Peyer's patch (tissue), 4 donors: ENCODE measurements at regions not wholly inside any gene's neighbourhood (a gene's known extent, or its start where the extent isn't known, plus 50 kb on each side); places are given as distances from the start of the nearest gene placed in this dataset.

Experiments
- POLR2A ChIP-seq, 2 donors: fragments of 450-650 bp; IDR thresholded peaks; one replicate each; pipeline ENCODE4 v1.5.1; 2017; ENCODE audit warnings: antibody characterized with exemption in 2 of 2, mild to moderate bottlenecking in 2 of 2, moderate library complexity in 2 of 2
- TF ChIP-seq, protein P1 (sequence below), 6 experiments: fragments of 450-650 bp in 4 of 6; fragments of 200-600 bp in 2 of 6; sonication (generic) in 1 of 6; IDR thresholded peaks; one replicate each; pipeline ENCODE4 v1.5.1; 2017 to 2019; ENCODE audit warnings: antibody characterized with exemption in 6 of 6, mild to moderate bottlenecking in 3 of 6, moderate library complexity in 1 of 6

DNA sequence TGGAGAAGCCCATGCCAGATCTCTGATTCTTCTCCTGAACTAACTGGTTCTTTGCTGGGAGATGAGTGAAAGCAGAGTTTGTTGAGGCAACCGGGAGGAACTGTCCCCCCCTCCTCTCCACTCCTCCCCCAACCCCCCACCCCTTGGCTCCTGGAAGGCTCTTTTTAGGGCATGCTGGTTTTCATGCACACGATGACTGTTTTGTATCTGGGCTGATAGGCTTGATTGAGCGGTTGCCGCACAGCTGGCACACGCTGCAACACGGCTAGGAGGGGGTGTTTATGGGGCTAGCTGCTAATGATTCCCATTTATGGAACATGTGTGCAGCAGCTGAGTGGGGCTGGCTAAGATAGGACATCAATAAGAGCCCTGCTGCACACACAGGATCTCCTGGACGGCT is 137.2 kb downstream of the SMIM20 start:
- TF ChIP-seq, protein P1, sequence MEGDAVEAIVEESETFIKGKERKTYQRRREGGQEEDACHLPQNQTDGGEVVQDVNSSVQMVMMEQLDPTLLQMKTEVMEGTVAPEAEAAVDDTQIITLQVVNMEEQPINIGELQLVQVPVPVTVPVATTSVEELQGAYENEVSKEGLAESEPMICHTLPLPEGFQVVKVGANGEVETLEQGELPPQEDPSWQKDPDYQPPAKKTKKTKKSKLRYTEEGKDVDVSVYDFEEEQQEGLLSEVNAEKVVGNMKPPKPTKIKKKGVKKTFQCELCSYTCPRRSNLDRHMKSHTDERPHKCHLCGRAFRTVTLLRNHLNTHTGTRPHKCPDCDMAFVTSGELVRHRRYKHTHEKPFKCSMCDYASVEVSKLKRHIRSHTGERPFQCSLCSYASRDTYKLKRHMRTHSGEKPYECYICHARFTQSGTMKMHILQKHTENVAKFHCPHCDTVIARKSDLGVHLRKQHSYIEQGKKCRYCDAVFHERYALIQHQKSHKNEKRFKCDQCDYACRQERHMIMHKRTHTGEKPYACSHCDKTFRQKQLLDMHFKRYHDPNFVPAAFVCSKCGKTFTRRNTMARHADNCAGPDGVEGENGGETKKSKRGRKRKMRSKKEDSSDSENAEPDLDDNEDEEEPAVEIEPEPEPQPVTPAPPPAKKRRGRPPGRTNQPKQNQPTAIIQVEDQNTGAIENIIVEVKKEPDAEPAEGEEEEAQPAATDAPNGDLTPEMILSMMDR (IDR thresholded peaks at IDR 0.05): no peak
- TF ChIP-seq POLR2A (IDR thresholded peaks at IDR 0.05): no peak
